HG03520 (cell line): ENCODE measurements at regions not wholly inside any gene's neighbourhood (a gene's known extent, or its start where the extent isn't known, plus 50 kb on each side); places are given as distances from the start of the nearest gene placed in this dataset.
"Not testable (repeated sequence)": the region's sequence is repeated elsewhere in the genome, so short reads cannot be mapped to it uniquely, and the experiment has no call there.

ENCODE experiments used
- ATAC-seq: cut with Tn5 transposase; IDR thresholded peaks from one replicate; pipeline ENCODE4 v1.9.1; 2021; ENCODE audit warnings: mild to moderate bottlenecking, moderate library complexity; ENCODE audit not compliant: unreplicated experiment

DNA sequence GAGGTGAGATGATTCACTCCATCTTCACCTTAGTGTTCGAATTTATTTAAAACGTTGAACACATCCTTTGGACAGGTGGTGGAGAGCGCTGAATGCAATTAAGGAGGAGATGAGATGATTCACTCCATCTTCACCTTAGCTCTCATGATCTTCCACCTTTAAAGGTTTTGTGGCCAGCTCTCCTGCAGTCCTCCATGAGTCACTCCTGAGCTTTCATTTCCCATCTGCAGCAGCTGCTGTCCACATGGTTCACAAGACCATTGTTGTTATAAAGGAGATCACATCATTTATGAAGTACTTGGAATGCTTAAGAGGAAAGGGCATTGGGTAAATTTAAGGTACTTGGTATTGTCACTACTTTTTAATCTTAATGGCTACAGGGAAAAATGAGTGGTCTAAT is 298.5 kb downstream of the PAX3 start:
- ATAC-seq, result no peak

GRCh38 chr2:221999717-222000116 is 299.1 kb downstream of the PAX3 start:
- ATAC-seq, result no peak

DNA sequence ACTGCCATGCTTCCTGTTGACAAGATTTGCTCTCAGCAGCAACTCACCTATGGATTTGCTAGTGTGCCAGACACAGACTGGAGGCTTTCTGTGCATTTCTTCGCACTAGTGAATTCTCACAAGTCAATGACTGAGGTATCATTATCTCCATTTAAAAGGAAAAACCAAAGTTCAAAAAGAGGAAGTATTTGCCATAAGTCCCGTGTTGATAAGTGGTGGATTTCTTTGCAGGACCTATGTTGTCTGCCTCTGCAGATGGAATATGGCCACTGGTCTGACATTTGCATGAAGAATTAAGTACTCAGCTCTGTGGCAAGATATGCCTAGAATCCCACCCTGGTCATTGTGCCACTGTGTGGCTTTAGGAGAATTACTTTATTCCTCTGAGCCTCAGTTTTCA is 299.6 kb downstream of the PAX3 start:
- ATAC-seq, result no peak

DNA sequence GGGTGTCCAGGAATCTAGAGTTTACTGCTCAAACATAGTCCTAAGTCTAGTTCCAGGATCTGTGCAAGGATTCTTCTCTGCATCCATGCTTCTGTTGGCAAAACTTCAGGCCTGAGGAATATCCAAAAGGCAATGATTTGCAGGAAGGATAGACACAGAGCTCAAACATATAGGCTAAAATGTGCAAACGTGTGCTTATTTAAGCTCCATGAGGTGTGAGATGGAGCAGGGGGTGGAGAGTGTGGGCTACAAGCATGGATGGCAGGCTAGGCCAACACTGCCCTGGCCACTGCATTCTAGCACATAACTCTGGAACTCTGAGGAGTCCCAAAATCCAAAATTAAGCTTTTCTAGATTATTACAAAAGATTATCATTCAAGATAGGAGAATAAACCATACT is 301.1 kb downstream of the PAX3 start:
- ATAC-seq, result no peak

DNA sequence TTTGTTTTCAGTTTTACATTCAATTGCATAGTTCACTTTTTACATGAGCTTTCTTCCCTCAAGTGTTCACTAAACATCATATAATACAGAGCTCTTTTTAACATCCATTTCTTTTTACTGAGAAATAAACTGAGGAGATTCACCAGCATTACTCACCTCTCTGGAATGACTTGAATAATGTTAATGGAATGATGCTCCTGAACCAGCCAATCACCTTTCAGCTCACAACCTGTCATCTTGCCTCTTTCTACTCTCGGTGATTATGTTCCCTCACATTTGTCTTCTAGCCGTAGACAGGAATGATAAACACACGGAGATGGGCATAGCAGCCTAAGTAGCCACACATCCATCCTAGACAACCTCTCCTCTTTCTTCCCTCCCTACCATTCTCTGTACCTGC is 301.7 kb downstream of the PAX3 start:
- ATAC-seq, result no peak

DNA sequence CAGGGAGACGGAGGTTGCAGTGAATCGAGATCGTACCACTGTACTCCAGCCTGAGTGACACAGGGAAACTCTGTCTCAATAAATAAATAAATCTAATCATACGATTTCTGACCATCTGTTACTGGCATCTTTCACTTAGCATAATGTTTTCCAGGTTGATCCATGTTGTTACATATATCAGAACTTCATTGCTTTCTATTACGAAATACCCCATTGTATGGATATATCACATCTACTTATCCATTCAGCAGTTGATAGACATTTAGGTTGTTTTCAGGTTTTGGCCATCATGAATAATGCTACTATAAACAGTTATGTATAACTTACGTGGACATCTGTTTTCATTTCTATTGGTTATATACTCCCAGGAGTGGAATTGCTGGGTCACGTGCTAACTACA is 303.9 kb downstream of the PAX3 start:
- ATAC-seq, result no peak

DNA sequence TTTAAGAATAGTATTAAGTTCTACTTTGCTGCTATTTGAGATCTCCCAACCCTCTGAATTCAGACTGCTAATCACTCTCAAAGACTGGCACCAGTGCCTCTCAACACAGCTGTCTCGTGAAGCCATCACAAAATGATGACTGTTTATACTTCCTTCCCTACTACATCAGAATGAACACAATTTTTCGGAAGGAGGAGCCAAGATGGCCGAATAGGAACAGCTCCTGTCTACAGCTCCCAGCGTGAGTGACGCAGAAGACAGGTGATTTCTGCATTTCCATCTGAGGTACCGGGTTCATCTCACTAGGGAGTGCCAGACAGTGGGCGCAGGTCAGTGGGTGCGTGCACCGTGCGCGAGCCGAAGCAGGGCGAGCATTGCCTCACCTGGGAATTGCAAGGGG is 314.4 kb downstream of the PAX3 start:
- ATAC-seq, result not testable (repeated sequence)

GRCh38 chr2:221981912-221982470 is 316.8 kb downstream of the PAX3 start:
- no peak for ATAC-seq

DNA sequence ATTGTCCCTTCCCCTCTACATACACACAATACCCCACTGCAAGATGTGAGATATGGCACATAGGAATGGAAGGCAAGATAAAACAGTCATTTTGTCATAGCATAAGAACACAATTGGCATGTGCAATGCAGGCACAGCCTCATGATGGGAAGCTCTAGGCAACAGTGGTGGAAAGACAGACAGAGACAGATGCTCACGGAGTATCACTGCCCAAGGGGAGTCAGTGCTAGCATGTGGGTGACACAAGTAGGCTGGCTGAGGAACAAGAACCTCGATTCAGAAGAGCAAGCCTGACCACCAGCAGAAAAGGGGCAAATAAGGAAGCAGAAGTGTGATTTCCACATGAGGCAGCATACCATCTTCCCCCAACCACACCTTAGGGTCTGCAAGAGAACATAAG is 323.6 kb downstream of the PAX3 start:
- ATAC-seq, result no peak

GRCh38 chr2:221973902-221974301 is 324.9 kb downstream of the PAX3 start:
- no peak for ATAC-seq

- ATAC-seq, result no peak
Observed at GRCh38 chr2:221973502-221973901, 325.3 kb downstream of the PAX3 start.

- ATAC-seq, result no peak
Observed at GRCh38 chr2:221972813-221973478, 325.9 kb downstream of the PAX3 start.

- ATAC-seq, result no peak
Observed at GRCh38 chr2:221970389-221970788, 328.4 kb downstream of the PAX3 start.

DNA sequence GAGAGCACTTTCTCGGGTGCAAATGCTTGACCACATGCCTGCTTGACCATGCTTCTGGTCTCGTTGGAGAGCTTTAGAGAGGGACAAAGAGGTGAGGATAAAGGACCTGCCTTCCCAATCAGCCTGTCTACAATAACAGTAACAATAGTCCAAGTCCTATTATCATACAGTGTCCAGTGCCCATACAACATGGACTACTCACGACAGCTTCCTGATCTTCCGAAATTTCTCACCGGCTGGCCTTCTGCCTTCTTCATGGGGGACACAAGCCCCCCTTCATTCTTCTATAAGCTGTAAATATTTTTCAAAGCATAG is 329.0 kb downstream of the PAX3 start:
- no peak for ATAC-seq

GRCh38 chr2:221969087-221969829 is 329.5 kb downstream of the PAX3 start:
- no peak for ATAC-seq

GRCh38 chr2:221962186-221962585 is 336.6 kb downstream of the PAX3 start:
- no peak for ATAC-seq

DNA sequence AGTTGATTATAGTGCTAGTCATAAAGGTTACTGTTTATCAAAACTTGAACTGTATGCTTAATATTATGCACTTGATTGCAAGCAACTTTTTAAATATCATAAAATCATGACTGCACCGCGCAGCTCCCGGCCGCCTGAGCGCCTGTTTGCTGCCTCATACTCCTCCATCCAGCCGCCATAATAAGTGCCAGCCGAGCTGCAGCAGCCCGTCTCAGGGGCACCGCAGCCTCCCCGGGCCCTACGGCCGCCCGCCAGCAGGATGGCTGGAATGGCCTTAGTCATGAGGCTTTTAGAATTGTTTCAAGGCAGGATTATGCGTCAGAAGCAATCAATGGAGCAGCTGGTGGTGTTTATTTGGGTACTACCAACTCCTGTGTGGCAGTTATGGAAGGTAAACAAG is 337.2 kb downstream of the PAX3 start:
- ATAC-seq, result no peak

DNA sequence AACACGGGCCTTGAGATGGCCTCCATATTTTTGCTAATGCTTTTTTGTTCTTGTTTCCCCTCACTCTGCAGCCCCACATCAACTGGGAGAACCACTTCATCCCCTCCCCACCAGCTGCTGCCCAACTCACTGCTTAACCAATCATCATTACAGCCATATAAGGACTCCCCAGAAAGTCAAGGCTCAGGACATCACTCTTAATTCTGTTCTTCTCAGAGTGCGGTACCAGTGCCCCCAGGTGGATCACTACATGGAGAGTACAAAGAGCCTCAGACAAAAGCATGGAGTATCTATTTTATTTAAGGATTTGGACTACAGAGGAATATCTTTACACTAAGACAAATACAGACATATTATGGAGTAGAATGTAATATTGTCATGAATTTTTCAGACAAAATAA is 340.6 kb downstream of the PAX3 start:
- ATAC-seq, result no peak

DNA sequence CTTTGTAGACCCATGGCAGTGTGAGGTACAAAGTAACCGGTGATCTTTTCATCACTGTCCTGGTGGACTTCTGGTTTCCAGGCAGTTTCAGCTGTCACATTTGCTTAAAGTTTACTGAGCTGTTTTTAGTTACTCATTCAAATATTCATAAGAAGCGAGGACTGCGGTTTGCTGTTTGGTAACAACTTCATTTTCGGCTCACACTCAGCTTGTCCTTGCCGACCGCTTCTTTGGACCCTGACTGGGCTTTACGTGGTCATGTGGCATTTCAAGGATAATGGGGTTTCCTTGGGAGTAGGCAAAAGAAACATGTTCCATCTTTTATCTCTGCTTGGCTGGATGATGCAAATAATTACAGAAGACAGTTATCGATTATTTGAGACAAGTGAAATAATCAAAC is 350.7 kb downstream of the PAX3 start:
- ATAC-seq, result no peak

- not testable (repeated sequence) for ATAC-seq
Observed at GRCh38 chr2:221944452-221944851, 354.3 kb downstream of the PAX3 start.

DNA sequence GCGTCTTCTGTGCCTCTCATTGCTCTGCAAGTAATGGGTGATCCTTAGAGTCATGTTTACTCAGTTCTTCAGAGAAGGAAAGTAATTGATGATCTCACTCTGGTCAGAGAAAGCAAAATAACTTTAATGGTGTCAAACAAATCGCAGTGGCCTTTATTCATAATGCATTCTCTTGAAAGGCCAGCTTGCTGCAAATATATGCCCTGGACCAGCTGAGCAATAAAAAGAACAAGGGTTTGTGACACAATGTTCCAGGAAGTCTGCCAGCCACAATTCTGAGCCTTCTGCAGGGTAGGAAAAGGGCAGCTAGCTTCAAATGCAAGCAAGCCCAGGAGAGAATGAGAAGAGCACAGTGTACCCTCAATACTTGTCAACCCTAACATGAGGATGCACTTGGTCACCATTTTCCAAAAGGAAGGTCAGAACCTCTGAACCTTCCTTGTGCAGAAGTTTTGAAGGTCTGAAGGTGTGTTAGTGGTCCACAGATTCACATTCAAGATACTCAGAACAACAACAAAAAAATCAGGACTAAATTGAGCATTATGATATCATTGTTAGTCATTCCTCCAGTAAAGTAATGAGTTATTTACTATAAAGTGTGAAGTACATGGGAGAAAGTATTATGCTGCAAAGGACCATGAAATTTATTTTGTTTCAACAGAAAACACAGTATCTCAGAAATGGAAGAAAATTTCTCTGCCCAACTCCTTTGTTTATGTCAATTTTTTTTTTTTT is 355.6 kb downstream of the PAX3 start:
- no peak for ATAC-seq
